GM12878 (cell line): ENCODE measurements at regions not wholly inside any gene's neighbourhood (a gene's known extent, or its start where the extent isn't known, plus 50 kb on each side); places are given as distances from the start of the nearest gene placed in this dataset.

Source experiments
- CBX3 ChIP-seq: fragments of 200-600 bp; sonication (generic); IDR thresholded peaks from 2 replicates; pipeline ENCODE4 v1.6.1; 2016; ENCODE audit warnings: low read depth, borderline replicate concordance
- EP300 ChIP-seq, 2 experiments: fragments of 150-350 bp in 1 of 2; IDR thresholded peaks; 2 replicates each; pipeline ENCODE4 v1.6.1; 2011 to 2012; ENCODE audit warnings: low read depth in 2 of 2, low read length in 2 of 2, borderline replicate concordance in 1 of 2, improper control_type of control experiment in 1 of 2, inconsistent platforms in 1 of 2; ENCODE audit not compliant: control insufficient read depth in 1 of 2
- MEF2A ChIP-seq: IDR thresholded peaks from 2 replicates; pipeline ENCODE4 v1.6.1; 2011; ENCODE audit warnings: low read depth, mild to moderate bottlenecking, low read length, moderate library complexity; ENCODE audit not compliant: insufficient read depth
- STAT1 ChIP-seq: fragments of 450-650 bp; conservative IDR thresholded peaks from 2 replicates; pipeline ENCODE4 v1.6.1; 2014; ENCODE audit warnings: antibody characterized with exemption, mild to moderate bottlenecking
- TF ChIP-seq, protein P1 (sequence below), 3 experiments: IDR thresholded peaks in 2 of 3; conservative IDR thresholded peaks in 1 of 3; 2 replicates each; pipeline ENCODE4 v1.5.1; 2011; ENCODE audit warnings: low read depth in 3 of 3, low read length in 3 of 3, mild to moderate bottlenecking in 3 of 3, control low read depth in 2 of 3, moderate library complexity in 2 of 3, inconsistent platforms in 1 of 3, mixed read lengths in 1 of 3; ENCODE audit not compliant: control insufficient read depth in 2 of 3, insufficient read depth in 1 of 3; ENCODE audit errors: extremely low read depth in 1 of 3
- TF ChIP-seq, protein P2 (sequence below): IDR thresholded peaks from 2 replicates; pipeline ENCODE4 v1.6.1; 2011; ENCODE audit warnings: borderline replicate concordance, low read depth, mild to moderate bottlenecking, moderate library complexity, mixed read lengths, low read length; ENCODE audit not compliant: insufficient read depth; ENCODE audit errors: extremely low read length
- TF ChIP-seq, protein P3 (sequence below): fragments of 450-650 bp; formaldehyde crosslinking; IDR thresholded peaks from 2 replicates; pipeline ENCODE4 v1.4.0; 2020; ENCODE audit warnings: mild to moderate bottlenecking, moderate library complexity

DNA sequence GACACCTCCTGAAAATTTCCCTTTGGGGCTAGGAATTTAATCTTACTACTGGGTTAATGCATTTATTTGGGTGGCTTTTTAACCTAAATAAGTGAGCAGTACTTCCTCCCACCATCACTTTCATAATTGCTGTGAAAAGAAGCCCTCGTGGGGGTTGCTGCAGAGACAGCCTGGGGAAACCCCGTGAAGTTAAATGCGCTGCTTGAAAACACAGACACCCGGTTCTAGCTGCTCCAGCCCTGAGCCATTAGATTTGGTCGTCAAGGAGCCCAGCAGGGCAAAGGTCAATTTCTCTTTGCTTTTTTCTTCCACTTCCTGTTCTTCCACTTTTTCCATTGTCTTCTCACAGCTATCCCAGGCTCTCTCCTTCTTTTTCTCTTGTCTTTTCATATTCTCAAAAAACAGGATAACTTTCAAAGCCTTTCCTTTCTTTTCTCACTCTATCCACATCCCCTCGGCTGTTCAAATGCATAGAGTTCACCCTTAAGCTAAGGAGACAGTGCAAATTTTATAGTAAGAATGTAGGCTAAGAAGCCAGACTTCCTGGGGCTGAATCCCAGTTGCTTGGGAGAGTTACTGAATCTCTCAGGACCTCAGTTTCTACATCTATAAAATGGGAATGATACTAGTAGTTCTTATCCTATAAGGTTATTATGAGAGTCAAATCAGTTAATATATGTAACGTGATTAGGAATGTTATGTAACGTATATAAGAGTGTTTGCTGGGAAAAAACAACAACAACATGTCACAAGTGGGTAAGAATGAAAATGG lies 91.5 kb upstream of the ZNF827 start:
- no peak for TF ChIP-seq STAT1
- peak; percentile 68; the same call in 1 of the 2 replicates for TF ChIP-seq MEF2A
- TF ChIP-seq, protein P1, sequence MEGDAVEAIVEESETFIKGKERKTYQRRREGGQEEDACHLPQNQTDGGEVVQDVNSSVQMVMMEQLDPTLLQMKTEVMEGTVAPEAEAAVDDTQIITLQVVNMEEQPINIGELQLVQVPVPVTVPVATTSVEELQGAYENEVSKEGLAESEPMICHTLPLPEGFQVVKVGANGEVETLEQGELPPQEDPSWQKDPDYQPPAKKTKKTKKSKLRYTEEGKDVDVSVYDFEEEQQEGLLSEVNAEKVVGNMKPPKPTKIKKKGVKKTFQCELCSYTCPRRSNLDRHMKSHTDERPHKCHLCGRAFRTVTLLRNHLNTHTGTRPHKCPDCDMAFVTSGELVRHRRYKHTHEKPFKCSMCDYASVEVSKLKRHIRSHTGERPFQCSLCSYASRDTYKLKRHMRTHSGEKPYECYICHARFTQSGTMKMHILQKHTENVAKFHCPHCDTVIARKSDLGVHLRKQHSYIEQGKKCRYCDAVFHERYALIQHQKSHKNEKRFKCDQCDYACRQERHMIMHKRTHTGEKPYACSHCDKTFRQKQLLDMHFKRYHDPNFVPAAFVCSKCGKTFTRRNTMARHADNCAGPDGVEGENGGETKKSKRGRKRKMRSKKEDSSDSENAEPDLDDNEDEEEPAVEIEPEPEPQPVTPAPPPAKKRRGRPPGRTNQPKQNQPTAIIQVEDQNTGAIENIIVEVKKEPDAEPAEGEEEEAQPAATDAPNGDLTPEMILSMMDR (IDR thresholded peaks at IDR 0.05 in 2 of 3, conservative IDR thresholded peaks at IDR 0.05 in 1 of 3; ENCODE audit: control insufficient read depth in 2 of 3, extremely low read depth in 1 of 3, insufficient read depth in 1 of 3, low read depth in 3 of 3, low read length in 3 of 3): no peak
- no peak for TF ChIP-seq EP300 (IDR thresholded peaks at IDR 0.05; ENCODE audit: borderline replicate concordance in 1 of 2, control insufficient read depth in 1 of 2, low read depth in 2 of 2, low read length in 2 of 2)
- TF ChIP-seq, protein P2, sequence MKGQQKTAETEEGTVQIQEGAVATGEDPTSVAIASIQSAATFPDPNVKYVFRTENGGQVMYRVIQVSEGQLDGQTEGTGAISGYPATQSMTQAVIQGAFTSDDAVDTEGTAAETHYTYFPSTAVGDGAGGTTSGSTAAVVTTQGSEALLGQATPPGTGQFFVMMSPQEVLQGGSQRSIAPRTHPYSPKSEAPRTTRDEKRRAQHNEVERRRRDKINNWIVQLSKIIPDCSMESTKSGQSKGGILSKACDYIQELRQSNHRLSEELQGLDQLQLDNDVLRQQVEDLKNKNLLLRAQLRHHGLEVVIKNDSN: no peak
- TF ChIP-seq CBX3: no peak
- TF ChIP-seq, protein P3, sequence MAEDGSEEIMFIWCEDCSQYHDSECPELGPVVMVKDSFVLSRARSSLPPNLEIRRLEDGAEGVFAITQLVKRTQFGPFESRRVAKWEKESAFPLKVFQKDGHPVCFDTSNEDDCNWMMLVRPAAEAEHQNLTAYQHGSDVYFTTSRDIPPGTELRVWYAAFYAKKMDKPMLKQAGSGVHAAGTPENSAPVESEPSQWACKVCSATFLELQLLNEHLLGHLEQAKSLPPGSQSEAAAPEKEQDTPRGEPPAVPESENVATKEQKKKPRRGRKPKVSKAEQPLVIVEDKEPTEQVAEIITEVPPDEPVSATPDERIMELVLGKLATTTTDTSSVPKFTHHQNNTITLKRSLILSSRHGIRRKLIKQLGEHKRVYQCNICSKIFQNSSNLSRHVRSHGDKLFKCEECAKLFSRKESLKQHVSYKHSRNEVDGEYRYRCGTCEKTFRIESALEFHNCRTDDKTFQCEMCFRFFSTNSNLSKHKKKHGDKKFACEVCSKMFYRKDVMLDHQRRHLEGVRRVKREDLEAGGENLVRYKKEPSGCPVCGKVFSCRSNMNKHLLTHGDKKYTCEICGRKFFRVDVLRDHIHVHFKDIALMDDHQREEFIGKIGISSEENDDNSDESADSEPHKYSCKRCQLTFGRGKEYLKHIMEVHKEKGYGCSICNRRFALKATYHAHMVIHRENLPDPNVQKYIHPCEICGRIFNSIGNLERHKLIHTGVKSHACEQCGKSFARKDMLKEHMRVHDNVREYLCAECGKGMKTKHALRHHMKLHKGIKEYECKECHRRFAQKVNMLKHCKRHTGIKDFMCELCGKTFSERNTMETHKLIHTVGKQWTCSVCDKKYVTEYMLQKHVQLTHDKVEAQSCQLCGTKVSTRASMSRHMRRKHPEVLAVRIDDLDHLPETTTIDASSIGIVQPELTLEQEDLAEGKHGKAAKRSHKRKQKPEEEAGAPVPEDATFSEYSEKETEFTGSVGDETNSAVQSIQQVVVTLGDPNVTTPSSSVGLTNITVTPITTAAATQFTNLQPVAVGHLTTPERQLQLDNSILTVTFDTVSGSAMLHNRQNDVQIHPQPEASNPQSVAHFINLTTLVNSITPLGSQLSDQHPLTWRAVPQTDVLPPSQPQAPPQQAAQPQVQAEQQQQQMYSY (CRISPR knock-in tag): no peak
